Ovary (tissue), 7 donors: ENCODE measurements at regions not wholly inside any gene's neighbourhood (a gene's known extent, or its start where the extent isn't known, plus 50 kb on each side); places are given as distances from the start of the nearest gene placed in this dataset.
"Not testable (repeated sequence)": the region's sequence is repeated elsewhere in the genome, so short reads cannot be mapped to it uniquely, and the experiment has no call there.

Source experiments
- DNase-seq, 5 donors: peaks; one replicate each; pipeline ENCODE4 v3.0.0-alpha.2; 2019 to 2020
- H3K27ac ChIP-seq, 2 donors: fragments of 200-600 bp; one replicate each; pipeline versions ENCODE4 v1.5.1 to v1.8.0; 2019 to 2022
- H3K27me3 ChIP-seq: fragments of 200-600 bp; one replicate; pipeline ENCODE4 v1.8.0; 2022
- H3K36me3 ChIP-seq: fragments of 200-600 bp; sonication (generic); one replicate; pipeline ENCODE4 v1.5.1; 2019
- H3K4me1 ChIP-seq: one replicate; pipeline ENCODE4 v1.8.1; 2013; ENCODE audit warnings: mild to moderate bottlenecking, moderate library complexity; ENCODE audit not compliant: insufficient read depth
- H3K4me3 ChIP-seq: fragments of 200-600 bp; sonication (generic); one replicate; pipeline ENCODE4 v1.5.1; 2017
- H3K9me3 ChIP-seq, 2 donors: fragments of 200-600 bp in 1 of 2; sonication (generic) in 1 of 2; one replicate each; pipeline versions ENCODE4 v1.5.1 to v1.8.1; 2013 to 2019; ENCODE audit warnings: mild to moderate bottlenecking in 1 of 2, moderate library complexity in 1 of 2
- EP300 ChIP-seq: sonication (generic); formaldehyde crosslinking; IDR thresholded peaks from one replicate; pipeline ENCODE4 v1.6.1; 2017; ENCODE audit warnings: antibody characterized with exemption
- POLR2A ChIP-seq: fragments of 450-650 bp; IDR thresholded peaks from one replicate; pipeline ENCODE4 v1.6.1; 2017; ENCODE audit warnings: antibody characterized with exemption, mild to moderate bottlenecking, moderate library complexity
- WGBS, 3 donors: extraction: QIAGEN DNeasy Blood & Tissue Kit in 1 of 3; methylation state at CpG; one replicate each; pipeline versions ENCODE4 v1.1.5 to v1.1.7; 2013 to 2017; 5-methylcytosine and 5-hydroxymethylcytosine counted together
- intact Hi-C, 4 donors: fragments of 100-400 bp; cut with DNase I; formaldehyde crosslinking; loops; one replicate each; pipeline versions ENCODE4 v1.11.0 to v1.15.1; 2022 to 2023
- TF ChIP-seq, protein P1 (sequence below), 3 donors: fragments of 450-650 bp in 2 of 3; fragments of 200-600 bp in 1 of 3; IDR thresholded peaks; one replicate each; pipeline versions ENCODE4 v1.5.1 to v1.8.0; 2016 to 2022; ENCODE audit warnings: antibody characterized with exemption in 3 of 3, mild to moderate bottlenecking in 1 of 3
- donor health status: DM: no; HTN: no; CAD: no; lungs with moderate emphysema.
- donor health status: DM: no; HTN: no; CAD: no.
- donor health status: Bipolar disorder and iron deficiency.
- donor health status: DM: no; HTN: no; CAD: no.
- donor health status: DM: yes; HTN: yes; CAD: no.

DNA sequence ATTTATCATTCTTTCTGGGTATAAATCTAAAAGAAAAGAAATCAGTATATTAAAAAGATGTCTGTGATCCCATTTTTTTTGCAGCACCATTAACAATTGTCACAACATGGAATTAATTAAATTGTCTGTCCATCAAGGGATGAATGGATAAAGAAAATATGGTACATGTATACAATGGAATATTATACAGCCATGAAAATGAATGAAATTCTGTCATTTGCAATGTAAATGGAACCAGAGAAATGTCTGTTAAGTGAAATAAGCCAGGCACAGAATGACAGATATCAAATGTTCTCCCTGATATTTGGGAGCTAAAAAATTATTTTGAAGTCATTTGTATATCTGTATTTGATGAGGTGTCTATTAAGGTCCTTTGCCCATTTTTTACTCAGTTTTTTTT lies 77.1 kb upstream of the NDST4 start:
- Histone ChIP-seq H3K4me1 (no peaks in the 10 kb centered on the region), H3K36me3 (no peaks in the 10 kb centered on the region), H3K9me3 (no peaks in the 10 kb centered on the region), H3K27me3 (no peaks in the 10 kb centered on the region), H3K27ac (no peak overlapping the region), H3K4me3 (no peak overlapping the region)
- DNase-seq: no peak
- intact Hi-C loops: no loop called here
- no peak for TF ChIP-seq POLR2A
- no peak for TF ChIP-seq EP300
- TF ChIP-seq, protein P1, sequence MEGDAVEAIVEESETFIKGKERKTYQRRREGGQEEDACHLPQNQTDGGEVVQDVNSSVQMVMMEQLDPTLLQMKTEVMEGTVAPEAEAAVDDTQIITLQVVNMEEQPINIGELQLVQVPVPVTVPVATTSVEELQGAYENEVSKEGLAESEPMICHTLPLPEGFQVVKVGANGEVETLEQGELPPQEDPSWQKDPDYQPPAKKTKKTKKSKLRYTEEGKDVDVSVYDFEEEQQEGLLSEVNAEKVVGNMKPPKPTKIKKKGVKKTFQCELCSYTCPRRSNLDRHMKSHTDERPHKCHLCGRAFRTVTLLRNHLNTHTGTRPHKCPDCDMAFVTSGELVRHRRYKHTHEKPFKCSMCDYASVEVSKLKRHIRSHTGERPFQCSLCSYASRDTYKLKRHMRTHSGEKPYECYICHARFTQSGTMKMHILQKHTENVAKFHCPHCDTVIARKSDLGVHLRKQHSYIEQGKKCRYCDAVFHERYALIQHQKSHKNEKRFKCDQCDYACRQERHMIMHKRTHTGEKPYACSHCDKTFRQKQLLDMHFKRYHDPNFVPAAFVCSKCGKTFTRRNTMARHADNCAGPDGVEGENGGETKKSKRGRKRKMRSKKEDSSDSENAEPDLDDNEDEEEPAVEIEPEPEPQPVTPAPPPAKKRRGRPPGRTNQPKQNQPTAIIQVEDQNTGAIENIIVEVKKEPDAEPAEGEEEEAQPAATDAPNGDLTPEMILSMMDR (IDR thresholded peaks at IDR 0.05): no peak

DNA sequence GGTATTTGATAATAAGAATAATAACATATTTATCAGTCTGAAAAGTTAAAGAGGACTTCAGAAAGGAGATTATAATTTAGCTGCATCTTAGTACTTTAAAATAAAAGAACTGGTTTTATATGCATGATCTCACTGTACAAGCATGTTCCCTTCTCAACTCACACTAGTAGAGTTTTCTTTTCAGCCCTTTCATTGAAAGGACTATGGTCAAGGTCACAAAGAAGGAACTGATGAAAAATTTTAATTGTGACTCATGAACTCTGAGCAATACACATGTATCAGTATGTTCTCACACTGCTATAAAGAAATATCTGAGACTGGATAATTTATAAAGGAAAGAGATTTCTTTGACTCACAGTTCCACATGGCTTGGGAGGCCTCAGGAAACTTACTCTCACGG lies 73.7 kb upstream of the NDST4 start:
- DNase-seq: no peak
- intact Hi-C loops: no loop called here
- no peak overlapping the region for H3K27ac ChIP-seq
- no peak overlapping the region for H3K4me3 ChIP-seq
- TF ChIP-seq POLR2A (no peak), EP300 (no peak)
- TF ChIP-seq, protein P1 (IDR thresholded peaks at IDR 0.05): no peak
- WGBS, 3 donors: 30 to 70% (median 67%) methylated on average over 1 of the region's 1 CpG
- H3K36me3 ChIP-seq: no peaks in the 10 kb centered on the region
- no peaks in the 10 kb centered on the region for H3K27me3 ChIP-seq
- no peaks in the 10 kb centered on the region for H3K4me1 ChIP-seq
- H3K9me3 ChIP-seq: no peaks in the 10 kb centered on the region

DNA sequence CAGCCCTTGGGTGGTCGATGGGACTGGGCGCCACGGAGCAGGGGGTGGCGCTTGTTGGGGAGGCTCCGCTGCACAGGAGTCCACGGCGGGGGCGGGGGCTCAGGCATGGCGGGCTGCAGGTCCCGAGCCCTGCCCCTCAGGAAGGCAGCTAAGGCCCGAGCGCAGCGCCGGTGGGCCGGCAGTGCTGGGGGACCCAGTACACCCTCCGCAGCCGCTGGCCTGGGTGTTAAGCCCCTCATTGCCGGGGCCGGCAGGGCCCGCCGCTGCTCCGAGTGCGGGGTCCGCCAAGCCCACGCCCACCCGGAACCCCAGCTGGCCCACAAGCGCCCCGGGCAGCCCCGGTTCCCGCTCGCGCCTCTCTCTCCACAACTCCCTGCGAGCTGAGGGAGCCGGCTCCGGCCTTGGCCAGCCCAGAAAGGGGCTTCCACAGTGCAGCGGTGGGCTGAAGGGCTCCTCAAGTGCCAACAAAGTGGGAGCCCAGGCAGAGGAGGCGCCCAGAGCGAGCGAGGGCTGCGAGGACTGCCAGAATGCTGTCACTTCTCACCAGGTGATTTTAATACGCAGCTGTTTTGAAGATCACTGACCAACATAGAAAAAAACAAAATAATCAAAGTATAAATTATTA lies 66.1 kb upstream of the NDST4 start:
- H3K9me3 ChIP-seq, H3K27ac ChIP-seq, H3K27me3 ChIP-seq, H3K4me1 ChIP-seq, H3K36me3 ChIP-seq, DNase-seq, H3K4me3 ChIP-seq, intact Hi-C loops: not testable (repeated sequence)
- WGBS, 3 donors: 96 to 97% (median 96%) methylated on average over 20 to 41 of the region's 41 CpGs

DNA sequence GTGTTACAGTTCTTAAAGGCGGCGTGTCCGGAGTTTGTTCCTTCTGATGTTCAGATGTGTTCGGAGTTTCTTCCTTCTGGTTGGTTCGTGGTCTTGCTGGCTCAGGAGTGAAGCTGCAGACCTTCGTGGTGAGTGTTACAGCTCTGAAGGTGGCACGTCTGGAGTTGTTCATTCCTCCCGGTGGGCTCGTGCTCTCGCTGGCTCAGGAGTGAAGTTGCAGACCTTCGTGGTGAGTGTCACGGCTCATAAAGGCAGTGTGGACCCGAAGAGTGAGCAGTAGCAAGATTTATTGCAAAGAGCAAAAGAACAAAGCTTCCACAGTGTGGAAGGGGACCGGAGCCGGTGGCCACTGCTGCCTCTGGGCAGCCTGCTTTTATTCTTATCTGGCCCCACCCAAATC lies 65.3 kb upstream of the NDST4 start:
- H3K27ac ChIP-seq, H3K9me3 ChIP-seq, DNase-seq, H3K4me1 ChIP-seq, H3K36me3 ChIP-seq, intact Hi-C loops, H3K4me3 ChIP-seq, H3K27me3 ChIP-seq: not testable (repeated sequence)
- 91 to 92% (median 91%) methylated on average over 15 of the region's 15 CpGs for WGBS, 3 donors

DNA sequence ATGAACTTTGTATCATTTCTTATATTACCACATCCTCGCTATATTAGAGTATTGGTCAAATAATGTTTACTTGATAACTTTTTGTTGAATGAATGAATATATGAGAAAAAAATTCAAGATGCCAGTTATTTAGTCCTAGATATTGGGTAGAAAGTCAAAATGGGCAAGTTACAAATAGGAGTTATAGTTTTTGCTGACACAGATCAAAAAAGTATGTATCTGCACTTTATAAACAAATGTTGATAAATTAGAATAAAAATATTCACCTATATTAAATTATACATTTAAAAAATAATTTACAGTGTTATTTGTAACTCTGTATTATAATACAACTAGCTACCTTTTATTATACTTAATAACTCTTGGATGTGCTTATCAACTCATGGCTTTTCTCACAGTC lies 57.8 kb upstream of the NDST4 start:
- no peaks in the 10 kb centered on the region for H3K4me1 ChIP-seq
- DNase-seq: no peak
- no peaks in the 10 kb centered on the region for H3K36me3 ChIP-seq
- 82 to 88% (median 82%) methylated on average over 1 of the region's 1 CpG for WGBS, 3 donors
- no peaks in the 10 kb centered on the region for H3K9me3 ChIP-seq
- H3K27me3 ChIP-seq: no peaks in the 10 kb centered on the region
- intact Hi-C loops: no loop called here
- no peak overlapping the region for H3K4me3 ChIP-seq
- no peak overlapping the region for H3K27ac ChIP-seq
- TF ChIP-seq POLR2A (no peak), EP300 (no peak)
- TF ChIP-seq, protein P1 (IDR thresholded peaks at IDR 0.05): no peak

DNA sequence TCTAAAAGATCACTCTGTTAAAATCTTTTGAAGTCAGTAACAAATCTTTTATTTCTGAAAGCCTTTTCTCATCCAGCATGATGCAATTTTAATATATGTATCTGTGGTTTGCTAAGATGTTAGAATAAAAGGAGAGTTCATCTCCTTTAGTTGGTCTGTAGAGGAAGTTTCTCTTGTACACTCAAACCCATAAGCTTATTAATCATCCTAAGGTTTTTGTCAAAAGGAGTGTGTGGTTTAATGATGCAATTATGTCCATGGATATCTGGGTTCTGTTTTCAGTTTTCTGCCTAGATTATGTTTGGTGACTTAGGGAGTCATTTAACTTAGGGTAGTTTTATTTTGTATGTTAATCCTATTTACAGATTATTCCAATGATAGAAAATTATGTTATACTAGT lies 52.1 kb upstream of the NDST4 start:
- Histone ChIP-seq H3K36me3 (no peaks in the 10 kb centered on the region), H3K4me1 (no peaks in the 10 kb centered on the region), H3K27me3 (no peaks in the 10 kb centered on the region), H3K9me3 (no peaks in the 10 kb centered on the region), H3K27ac (no peak overlapping the region), H3K4me3 (no peak overlapping the region)
- intact Hi-C loops: no loop called here
- DNase-seq: no peak
- TF ChIP-seq, protein P1 (IDR thresholded peaks at IDR 0.05): no peak
- TF ChIP-seq POLR2A (no peak), EP300 (no peak)
